PC-9 (cell line): ENCODE measurements at regions not wholly inside any gene's neighbourhood (a gene's known extent, or its start where the extent isn't known, plus 50 kb on each side); places are given as distances from the start of the nearest gene placed in this dataset.

Source experiments
- CTCF ChIP-seq: fragments of 200-600 bp; sonication (generic); conservative IDR thresholded peaks from 2 replicates; pipeline ENCODE4 v1.6.1; 2017; ENCODE audit warnings: mixed run types, antibody characterized with exemption, mild to moderate bottlenecking, moderate library complexity
- EZH2 ChIP-seq: fragments of 200-600 bp; sonication (generic); IDR thresholded peaks from 2 replicates; pipeline ENCODE4 v1.8.0; 2017; ENCODE audit warnings: antibody characterized with exemption, low read depth

- no peak for TF ChIP-seq CTCF
- TF ChIP-seq EZH2, result no peak
Observed at GRCh38 chr12:75908961-75909605, 122.5 kb downstream of the PHLDA1 start.
